Heart left ventricle (tissue), 16 donors: ENCODE measurements at regions not wholly inside any gene's neighbourhood (a gene's known extent, or its start where the extent isn't known, plus 50 kb on each side); places are given as distances from the start of the nearest gene placed in this dataset.

Experiments
- ATAC-seq, 4 donors: fragments of 200-7000 bp; cut with Tn5 transposase; one replicate each; pipeline ENCODE4 v1.9.1; 2020 to 2022; ENCODE audit warnings: moderate library complexity in 4 of 4, mild to moderate bottlenecking in 3 of 4, moderate number of reproducible peaks in 1 of 4
- DNase-seq, 5 donors: peaks; one replicate each; pipeline ENCODE4 v3.0.0-alpha.2; 2020
- H3K27ac ChIP-seq, 12 donors: fragments of 200-600 bp; sonication (generic) in 4 of 12; one replicate each; pipeline versions ENCODE4 v1.5.0 to v1.8.0; 2016 to 2022; ENCODE audit warnings: mild to moderate bottlenecking in 2 of 12
- H3K27me3 ChIP-seq, 9 donors: fragments of 200-600 bp; sonication (generic) in 2 of 9; one replicate each; pipeline versions ENCODE4 v1.5.1 to v1.8.0; 2016 to 2022; ENCODE audit warnings: mild to moderate bottlenecking in 3 of 9
- H3K36me3 ChIP-seq, 9 donors: fragments of 200-600 bp; sonication (generic) in 2 of 9; one replicate each; pipeline versions ENCODE4 v1.5.0 to v1.8.0; 2018 to 2022; ENCODE audit warnings: mild to moderate bottlenecking in 2 of 9
- H3K4me1 ChIP-seq, 12 donors: fragments of 200-600 bp; sonication (generic) in 4 of 12; one replicate each; pipeline versions ENCODE4 v1.5.0 to v1.8.0; 2016 to 2022; ENCODE audit warnings: mild to moderate bottlenecking in 3 of 12
- H3K4me3 ChIP-seq, 12 donors: fragments of 200-600 bp; sonication (generic) in 4 of 12; one replicate each; pipeline versions ENCODE4 v1.5.0 to v1.8.0; 2017 to 2022; ENCODE audit warnings: mild to moderate bottlenecking in 9 of 12, moderate library complexity in 4 of 12
- H3K9me3 ChIP-seq, 12 donors: fragments of 200-600 bp; sonication (generic) in 4 of 12; one replicate each; pipeline versions ENCODE4 v1.5.0 to v1.8.0; 2016 to 2022; ENCODE audit warnings: mild to moderate bottlenecking in 1 of 12
- CTCF ChIP-seq, 12 donors: fragments of 200-600 bp; sonication (generic) in 4 of 12; IDR thresholded peaks; one replicate each; pipeline versions ENCODE4 v1.5.0 to v1.8.0; 2018 to 2022; ENCODE audit warnings: antibody characterized with exemption in 12 of 12, mild to moderate bottlenecking in 5 of 12
- POLR2A ChIP-seq, 2 donors: fragments of 450-650 bp; IDR thresholded peaks; one replicate each; pipeline ENCODE4 v1.6.1; 2017; ENCODE audit warnings: antibody characterized with exemption in 2 of 2, mild to moderate bottlenecking in 2 of 2, moderate library complexity in 2 of 2
- WGBS, 4 donors: extraction: QIAGEN DNeasy Blood & Tissue Kit in 2 of 4; methylation state at CpG; one replicate each; pipeline versions ENCODE4 v1.1.5 to v1.1.7; 2013 to 2018; 5-methylcytosine and 5-hydroxymethylcytosine counted together
- intact Hi-C, 10 donors: fragments of 100-400 bp; cut with DNase I; formaldehyde crosslinking; loops; one replicate each; pipeline versions ENCODE4 v1.11.1 to v1.14.2; 2022
- donor health status: ischemic (EF 13 %, LVEDD 7.1; RV severe dilation, severe dysfunction).
- donor health status: healthy with polysubstance abuse.
- donor health status: DM: no; HTN: yes; CAD: no.
- donor health status: DM: no; HTN: no; CAD: no.
- donor health status: ischemic (EF 25% LVEDD 6.9; RV normal size, moderate dysfunction).
- donor health status: ischemic (EF 25% LVEDD 5.7; RV mildly dilated, moderate dysfunction).
- donor health status: healthy.
- donor health status: DM: yes; HTN: yes; CAD: no.
- donor health status: ischemic (EF 35%, LVEDD 5.7; RV mildly dilated, moderate dysfunction).
- donor health status: nonischemic (EF 11% LVEDD 7.7; RV severe dilation, severe dysfunction).
- donor health status: DM: yes; HTN: yes; CAD: no.
- donor health status: PGD.
- donor health status: ischemic (EF 29% LVEDD 5.4; RV normal size, mild dysfunction).
- donor health status: nonischemic (EF 23%, LVEDD 6.1; RV moderate dilation, normal function).

GRCh38 chrX:35276115-35276514 is 333.5 kb downstream of the FAM47B start:
- DNase-seq, result no peak
- Histone ChIP-seq H3K36me3 (no peaks in the 10 kb centered on the region), H3K4me3 (no peak overlapping the region), H3K9me3 (peaks cover 0 to under 1% (median 0%) of the 10 kb centered on the region in 12 donors), H3K27ac (no peak overlapping the region), H3K4me1 (no peaks in the 10 kb centered on the region), H3K27me3 (no peaks in the 10 kb centered on the region)
- intact Hi-C loops, result no loop called here
- WGBS, 4 donors, result 78 to 90% (median 85%) methylated on average over 6 of the region's 6 CpGs
- no peak for TF ChIP-seq POLR2A (IDR thresholded peaks at IDR 0.05)
- ATAC-seq, result no peak

GRCh38 chrX:35285289-35285962 is 342.8 kb downstream of the FAM47B start:
- Histone ChIP-seq H3K4me3 (no peak overlapping the region), H3K4me1 (no peaks in the 10 kb centered on the region), H3K27me3 (no peaks in the 10 kb centered on the region), H3K9me3 (peaks cover 0 to 6% (median 0%) of the 10 kb centered on the region in 12 donors), H3K36me3 (no peaks in the 10 kb centered on the region), H3K27ac (no peak overlapping the region)
- 66 to 84% (median 82%) methylated on average over 8 to 9 of the region's 9 CpGs for WGBS, 4 donors
- no peak for TF ChIP-seq CTCF (IDR thresholded peaks at IDR 0.05)
- no peak for TF ChIP-seq POLR2A (IDR thresholded peaks at IDR 0.05)
- DNase-seq (no peak), ATAC-seq (no peak)
- intact Hi-C loops, result no loop called here

- DNase-seq, result no peak
- Histone ChIP-seq H3K36me3 (no peaks in the 10 kb centered on the region), H3K4me1 (no peaks in the 10 kb centered on the region), H3K4me3 (no peak overlapping the region), H3K9me3 (peaks cover 0 to 6% (median 0%) of the 10 kb centered on the region in 12 donors), H3K27me3 (no peaks in the 10 kb centered on the region), H3K27ac (no peak overlapping the region)
- TF ChIP-seq CTCF (IDR thresholded peaks at IDR 0.05) (no peak), POLR2A (IDR thresholded peaks at IDR 0.05) (no peak)
- no peak for ATAC-seq
- intact Hi-C loops, result no loop called here
- 44 to 86% (median 77%) methylated on average over 1 of the region's 1 CpG for WGBS, 4 donors
Observed at GRCh38 chrX:35288657-35289056, 346.1 kb downstream of the FAM47B start.

- intact Hi-C loops, result no loop called here
- H3K36me3 ChIP-seq, result no peaks in the 10 kb centered on the region
- TF ChIP-seq POLR2A (IDR thresholded peaks at IDR 0.05), result no peak
- no peak for TF ChIP-seq CTCF (IDR thresholded peaks at IDR 0.05)
- H3K27ac ChIP-seq, result no peak overlapping the region
- H3K27me3 ChIP-seq, result no peaks in the 10 kb centered on the region
- H3K4me1 ChIP-seq, result no peaks in the 10 kb centered on the region
- ATAC-seq (no peak), DNase-seq (no peak)
- H3K9me3 ChIP-seq, result peaks cover 0 to 6% (median 0%) of the 10 kb centered on the region in 12 donors
- WGBS, 4 donors, result 43 to 79% (median 69%) methylated on average over 2 of the region's 2 CpGs
- no peak overlapping the region for H3K4me3 ChIP-seq
Observed at GRCh38 chrX:35289952-35290351, 347.4 kb downstream of the FAM47B start.

GRCh38 chrX:35291013-35291412 is 348.4 kb downstream of the FAM47B start:
- Histone ChIP-seq H3K27me3 (no peaks in the 10 kb centered on the region), H3K27ac (no peak overlapping the region), H3K4me1 (no peaks in the 10 kb centered on the region), H3K4me3 (no peak overlapping the region), H3K9me3 (peaks cover 0 to 6% (median 0%) of the 10 kb centered on the region in 12 donors), H3K36me3 (no peaks in the 10 kb centered on the region)
- no peak for DNase-seq
- no peak for ATAC-seq
- intact Hi-C loops, result no loop called here
- 72 to 90% (median 80%) methylated on average over 2 of the region's 2 CpGs for WGBS, 4 donors
- TF ChIP-seq POLR2A (IDR thresholded peaks at IDR 0.05) (no peak), CTCF (IDR thresholded peaks at IDR 0.05) (no peak)
